HG03060 (cell line): ENCODE measurements at regions not wholly inside any gene's neighbourhood (a gene's known extent, or its start where the extent isn't known, plus 50 kb on each side); places are given as distances from the start of the nearest gene placed in this dataset.
"Not testable (repeated sequence)": the region's sequence is repeated elsewhere in the genome, so short reads cannot be mapped to it uniquely, and the experiment has no call there.

Experiments
- ATAC-seq: cut with Tn5 transposase; IDR thresholded peaks from one replicate; pipeline ENCODE4 v1.9.1; 2021; ENCODE audit warnings: low read depth, moderate number of reproducible peaks; ENCODE audit not compliant: unreplicated experiment

- no peak for ATAC-seq
These were observed 441.2 kb upstream of the CHD1 start for GRCh38 chr5:99369797-99370593.

GRCh38 chr5:99368726-99369125 lies 439.9 kb upstream of the CHD1 start:
- no peak for ATAC-seq

GRCh38 chr5:99355881-99356280 lies 427.1 kb upstream of the CHD1 start:
- no peak for ATAC-seq

GRCh38 chr5:99349787-99350186 lies 421.0 kb upstream of the CHD1 start:
- no peak for ATAC-seq

- no peak for ATAC-seq
These were observed 419.8 kb upstream of the CHD1 start for GRCh38 chr5:99348597-99348996.

GRCh38 chr5:99339758-99340157 lies 411.0 kb upstream of the CHD1 start:
- not testable (repeated sequence) for ATAC-seq

- no peak for ATAC-seq
These were observed 406.1 kb upstream of the CHD1 start for GRCh38 chr5:99334936-99335335.

- ATAC-seq, result no peak
These were observed 402.3 kb upstream of the CHD1 start for GRCh38 chr5:99331061-99331460.

- no peak for ATAC-seq
These were observed 391.6 kb upstream of the CHD1 start for GRCh38 chr5:99320436-99320835.

GRCh38 chr5:99317136-99317535 lies 388.3 kb upstream of the CHD1 start:
- ATAC-seq, result no peak

- ATAC-seq, result no peak
These were observed 387.7 kb upstream of the CHD1 start for GRCh38 chr5:99316484-99316883.

- no peak for ATAC-seq
These were observed 386.8 kb upstream of the CHD1 start for GRCh38 chr5:99315413-99316183.

- ATAC-seq, result no peak
These were observed 385.9 kb upstream of the CHD1 start for GRCh38 chr5:99314721-99315120.

- ATAC-seq, result no peak
These were observed 379.3 kb upstream of the CHD1 start for GRCh38 chr5:99308131-99308530.

GRCh38 chr5:99305045-99305580 lies 376.3 kb upstream of the CHD1 start:
- ATAC-seq, result no peak

GRCh38 chr5:99285606-99286005 lies 356.8 kb upstream of the CHD1 start:
- no peak for ATAC-seq

- no peak for ATAC-seq
These were observed 346.3 kb upstream of the CHD1 start for GRCh38 chr5:99275128-99275527.

- ATAC-seq, result no peak
These were observed 343.8 kb upstream of the CHD1 start for GRCh38 chr5:99272576-99272975.

GRCh38 chr5:99258819-99259218 lies 330.0 kb upstream of the CHD1 start:
- no peak for ATAC-seq

GRCh38 chr5:99248066-99248465 lies 319.3 kb upstream of the CHD1 start:
- no peak for ATAC-seq

- ATAC-seq, result no peak
These were observed 318.5 kb upstream of the CHD1 start for GRCh38 chr5:99247346-99247745.

GRCh38 chr5:99243111-99243510 lies 314.3 kb upstream of the CHD1 start:
- no peak for ATAC-seq
